OCI-LY1 (cell line): ENCODE measurements at regions not wholly inside any gene's neighbourhood (a gene's known extent, or its start where the extent isn't known, plus 50 kb on each side); places are given as distances from the start of the nearest gene placed in this dataset.

ENCODE experiments used
- H2AFZ ChIP-seq: fragments of 200-600 bp; sonication (generic), shearing (Covaris generic); 2 replicates; pipeline ENCODE4 v1.6.0; 2014; ENCODE audit warnings: antibody characterized with exemption, mild to moderate bottlenecking, low read length
- H3F3A ChIP-seq: fragments of 200-600 bp; sonication (generic), shearing (Covaris generic); 2 replicates; pipeline ENCODE4 v1.6.0; 2014; ENCODE audit warnings: mild to moderate bottlenecking, antibody characterized with exemption, low read length, moderate library complexity; ENCODE audit not compliant: insufficient read depth
- H3K27ac ChIP-seq: fragments of 200-600 bp; sonication (generic); 2 replicates; pipeline ENCODE4 v1.5.1; 2014; ENCODE audit warnings: low read length, mixed run types, mild to moderate bottlenecking, low read depth; ENCODE audit not compliant: poor library complexity, severe bottlenecking
- H3K27me3 ChIP-seq: fragments of 200-600 bp; sonication (generic); 2 replicates; pipeline ENCODE4 v1.6.0; 2014; ENCODE audit warnings: antibody characterized with exemption, mild to moderate bottlenecking, low read length, moderate library complexity; ENCODE audit not compliant: insufficient read depth
- H3K36me3 ChIP-seq: fragments of 200-600 bp; sonication (generic); 2 replicates; pipeline ENCODE4 v1.6.1; 2014; ENCODE audit warnings: mild to moderate bottlenecking, antibody characterized with exemption, low read length, moderate library complexity, mixed read lengths; ENCODE audit not compliant: insufficient read depth
- H3K4me1 ChIP-seq: fragments of 200-600 bp; sonication (generic); 2 replicates; pipeline ENCODE4 v1.5.1; 2014; ENCODE audit warnings: mild to moderate bottlenecking, low read length, moderate library complexity; ENCODE audit not compliant: insufficient read depth, severe bottlenecking
- H3K4me2 ChIP-seq: fragments of 200-600 bp; sonication (generic), shearing (Covaris generic); 2 replicates; pipeline ENCODE4 v1.6.1; 2014; ENCODE audit warnings: low read length
- H3K4me3 ChIP-seq: fragments of 200-600 bp; sonication (generic); 2 replicates; pipeline ENCODE4 v1.5.1; 2014; ENCODE audit warnings: low read length, low read depth, mild to moderate bottlenecking, mixed read lengths; ENCODE audit not compliant: poor library complexity, severe bottlenecking
- H3K79me2 ChIP-seq: fragments of 200-600 bp; shearing (Covaris generic); 2 replicates; pipeline ENCODE4 v1.6.1; 2016; ENCODE audit warnings: mixed run types, low read length, mixed read lengths; ENCODE audit not compliant: insufficient read depth
- H3K9ac ChIP-seq: fragments of 200-600 bp; sonication (generic), shearing (Covaris generic); 2 replicates; pipeline ENCODE4 v1.6.1; 2014; ENCODE audit warnings: mild to moderate bottlenecking, low read length, mixed read lengths
- H3K9me2 ChIP-seq: fragments of 200-600 bp; sonication (generic), shearing (Covaris generic); 2 replicates; pipeline ENCODE4 v1.6.1; 2014; ENCODE audit warnings: low read depth, mild to moderate bottlenecking, low read length, mixed read lengths
- H3K9me3 ChIP-seq: fragments of 200-600 bp; shearing (Covaris generic); 2 replicates; pipeline ENCODE4 v1.6.1; 2014; ENCODE audit warnings: low read length, mixed read lengths
- H4K20me1 ChIP-seq: fragments of 200-600 bp; sonication (generic), shearing (Covaris generic); 2 replicates; pipeline ENCODE4 v1.6.0; 2016; ENCODE audit warnings: mild to moderate bottlenecking, low read length; ENCODE audit not compliant: insufficient read depth
- EZH2 ChIP-seq: fragments of 200-600 bp; sonication (generic), shearing (Covaris generic); IDR thresholded peaks from 2 replicates; pipeline ENCODE4 v1.8.0; 2017; ENCODE audit warnings: borderline replicate concordance, mixed run types, mild to moderate bottlenecking, antibody characterized with exemption, low read length, moderate library complexity, mixed read lengths
- TF ChIP-seq, protein P1 (sequence below): fragments of 200-600 bp; sonication (generic), shearing (Covaris generic); IDR thresholded peaks from 2 replicates; pipeline ENCODE4 v1.5.1; 2017; ENCODE audit warnings: mild to moderate bottlenecking, antibody characterized with exemption, low read length, moderate library complexity, mixed read lengths

- no peak overlapping the region for H3K9ac ChIP-seq
- no peaks in the 10 kb centered on the region for H3K9me2 ChIP-seq
- no peak overlapping the region for H3K4me2 ChIP-seq
- H3F3A ChIP-seq, result no peaks in the 10 kb centered on the region
- no peaks in the 10 kb centered on the region for H3K36me3 ChIP-seq
- no peaks in the 10 kb centered on the region for H4K20me1 ChIP-seq
- TF ChIP-seq EZH2, result no peak
- TF ChIP-seq, protein P1, sequence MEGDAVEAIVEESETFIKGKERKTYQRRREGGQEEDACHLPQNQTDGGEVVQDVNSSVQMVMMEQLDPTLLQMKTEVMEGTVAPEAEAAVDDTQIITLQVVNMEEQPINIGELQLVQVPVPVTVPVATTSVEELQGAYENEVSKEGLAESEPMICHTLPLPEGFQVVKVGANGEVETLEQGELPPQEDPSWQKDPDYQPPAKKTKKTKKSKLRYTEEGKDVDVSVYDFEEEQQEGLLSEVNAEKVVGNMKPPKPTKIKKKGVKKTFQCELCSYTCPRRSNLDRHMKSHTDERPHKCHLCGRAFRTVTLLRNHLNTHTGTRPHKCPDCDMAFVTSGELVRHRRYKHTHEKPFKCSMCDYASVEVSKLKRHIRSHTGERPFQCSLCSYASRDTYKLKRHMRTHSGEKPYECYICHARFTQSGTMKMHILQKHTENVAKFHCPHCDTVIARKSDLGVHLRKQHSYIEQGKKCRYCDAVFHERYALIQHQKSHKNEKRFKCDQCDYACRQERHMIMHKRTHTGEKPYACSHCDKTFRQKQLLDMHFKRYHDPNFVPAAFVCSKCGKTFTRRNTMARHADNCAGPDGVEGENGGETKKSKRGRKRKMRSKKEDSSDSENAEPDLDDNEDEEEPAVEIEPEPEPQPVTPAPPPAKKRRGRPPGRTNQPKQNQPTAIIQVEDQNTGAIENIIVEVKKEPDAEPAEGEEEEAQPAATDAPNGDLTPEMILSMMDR, result no peak
- H3K27ac ChIP-seq, result no peak overlapping the region
- no peaks in the 10 kb centered on the region; the same call in 1 of the 2 replicates for H3K79me2 ChIP-seq
- no peak overlapping the region for H3K4me3 ChIP-seq
- no peak overlapping the region for H2AFZ ChIP-seq
- H3K9me3 ChIP-seq, result no peaks in the 10 kb centered on the region
- H3K27me3 ChIP-seq, result no peaks in the 10 kb centered on the region
- no peaks in the 10 kb centered on the region for H3K4me1 ChIP-seq
These were observed 297.6 kb upstream of the NRXN1 start for GRCh38 chr2:51329512-51329911.

GRCh38 chr2:51324051-51324450 lies 292.1 kb upstream of the NRXN1 start:
- no peaks in the 10 kb centered on the region for H3K9me3 ChIP-seq
- H3K9ac ChIP-seq, result no peak overlapping the region
- no peaks in the 10 kb centered on the region for H3K9me2 ChIP-seq
- no peak overlapping the region for H3K4me2 ChIP-seq
- no peaks in the 10 kb centered on the region for H3K4me1 ChIP-seq
- H3K27me3 ChIP-seq, result no peaks in the 10 kb centered on the region
- no peaks in the 10 kb centered on the region for H3K79me2 ChIP-seq
- H3F3A ChIP-seq, result no peaks in the 10 kb centered on the region
- H3K27ac ChIP-seq, result no peak overlapping the region
- H2AFZ ChIP-seq, result no peak overlapping the region
- TF ChIP-seq, protein P1, result no peak
- TF ChIP-seq EZH2, result no peak
- H3K36me3 ChIP-seq, result no peaks in the 10 kb centered on the region
- no peaks in the 10 kb centered on the region for H4K20me1 ChIP-seq
- no peak overlapping the region for H3K4me3 ChIP-seq

DNA sequence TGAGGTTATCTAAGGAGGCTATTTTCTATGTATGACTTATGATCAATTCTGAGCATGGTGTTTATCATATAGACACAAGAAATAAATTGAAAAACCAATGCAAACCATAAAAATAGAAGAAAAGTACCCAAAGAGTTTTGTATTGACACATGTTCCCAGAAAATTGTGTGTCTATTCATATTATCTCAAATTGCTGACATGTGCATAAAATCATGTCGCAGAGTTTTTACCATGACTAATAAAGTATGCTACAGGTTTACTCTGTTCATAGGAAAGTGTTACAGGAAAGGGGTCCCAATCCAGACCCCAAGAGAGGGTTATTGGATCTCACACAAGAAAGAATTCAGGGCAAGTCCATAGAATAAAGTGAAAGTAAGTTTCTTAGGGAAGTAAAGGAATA lies 290.7 kb upstream of the NRXN1 start:
- Histone ChIP-seq H2AFZ (no peak overlapping the region), H3K79me2 (no peaks in the 10 kb centered on the region), H3K4me1 (no peaks in the 10 kb centered on the region), H3K36me3 (no peaks in the 10 kb centered on the region), H3K9ac (no peak overlapping the region), H3K4me2 (no peak overlapping the region), H4K20me1 (no peaks in the 10 kb centered on the region), H3K9me2 (no peaks in the 10 kb centered on the region), H3K27ac (no peak overlapping the region), H3K9me3 (no peaks in the 10 kb centered on the region), H3K27me3 (no peaks in the 10 kb centered on the region), H3K4me3 (no peak overlapping the region), H3F3A (no peaks in the 10 kb centered on the region)
- TF ChIP-seq EZH2, result no peak
- TF ChIP-seq, protein P1, result no peak
